ENCODE measurements at regions not wholly inside any gene's neighbourhood (a gene's known extent, or its start where the extent isn't known, plus 50 kb on each side); places are given as distances from the start of the nearest gene placed in this dataset.

GRCh38 chr10:9289811-9290210 is 1235.3 kb downstream of the GATA3 start:
- TF ChIP-seq CTCF (IDR thresholded peaks at IDR 0.05; ENCODE audit: extremely low read depth in 1 of 2, insufficient read depth in 1 of 2, low read depth in 1 of 2, low read length in 2 of 2) = no peak
- no peak for TF ChIP-seq EZH2 (IDR thresholded peaks at IDR 0.05; ENCODE audit: borderline replicate concordance, low read depth, low read length, severe bottlenecking)
- no peak for TF ChIP-seq POLR2A (IDR thresholded peaks at IDR 0.05; ENCODE audit: low read depth, low read length)

All from endothelial cell of umbilical vein (primary cell).